Transverse colon (tissue), 4 donors: ENCODE measurements at regions not wholly inside any gene's neighbourhood (a gene's known extent, or its start where the extent isn't known, plus 50 kb on each side); places are given as distances from the start of the nearest gene placed in this dataset.

Experiments used
- DNase-seq: peaks from one replicate; pipeline ENCODE4 v3.0.0-alpha.2; 2019
- H3K27ac ChIP-seq, 4 donors: fragments of 200-600 bp; sonication (generic); 2 replicates each; pipeline ENCODE4 v1.5.1; 2016 to 2018; ENCODE audit warnings: inconsistent platforms in 4 of 4
- H3K27me3 ChIP-seq: fragments of 200-600 bp; sonication (generic); 2 replicates; pipeline ENCODE4 v1.5.1; 2017; ENCODE audit warnings: inconsistent platforms
- H3K36me3 ChIP-seq, 4 donors: fragments of 200-600 bp; sonication (generic); 2 replicates each; pipeline ENCODE4 v1.5.1; 2017 to 2019; ENCODE audit warnings: inconsistent platforms in 4 of 4
- H3K4me1 ChIP-seq, 4 donors: fragments of 200-600 bp; sonication (generic); 2 replicates each; pipeline ENCODE4 v1.5.1; 2017 to 2020; ENCODE audit warnings: inconsistent platforms in 4 of 4
- H3K4me3 ChIP-seq, 4 donors: fragments of 200-600 bp; sonication (generic); 1 replicate in 1 of 4; 2 replicates in 3 of 4; pipeline versions ENCODE4 v1.5.1 to v1.6.1; 2017 to 2019; ENCODE audit warnings: inconsistent platforms in 4 of 4
- H3K9me3 ChIP-seq, 2 donors: fragments of 200-600 bp; sonication (generic); 2 replicates each; pipeline ENCODE4 v1.5.1; 2017 to 2019; ENCODE audit warnings: inconsistent platforms in 2 of 2
- CTCF ChIP-seq, 5 experiments: fragments of 200-600 bp in 3 of 5; fragments of 450-650 bp in 2 of 5; sonication (generic) in 3 of 5; IDR thresholded peaks; 1 replicate in 2 of 5; 2 replicates in 3 of 5; pipeline ENCODE4 v1.5.1; 2016 to 2017; ENCODE audit warnings: antibody characterized with exemption in 5 of 5, inconsistent platforms in 3 of 5, mild to moderate bottlenecking in 2 of 5, moderate library complexity in 1 of 5
- EP300 ChIP-seq: sonication (generic); formaldehyde crosslinking; IDR thresholded peaks from one replicate; pipeline ENCODE4 v1.6.1; 2017; ENCODE audit warnings: antibody characterized with exemption, low read depth
- POLR2A ChIP-seq: fragments of 450-650 bp; IDR thresholded peaks from one replicate; pipeline ENCODE4 v1.6.1; 2016; ENCODE audit warnings: antibody characterized with exemption, mild to moderate bottlenecking, moderate library complexity
- POLR2AphosphoS5 ChIP-seq, 3 donors: sonication (generic); formaldehyde crosslinking; IDR thresholded peaks; one replicate each; pipeline ENCODE4 v1.6.1; 2016; ENCODE audit warnings: antibody characterized with exemption in 3 of 3
- WGBS, 2 donors: methylation state at CpG; one replicate each; pipeline ENCODE4 v1.1.5; 2018; ENCODE audit warnings: low coverage in 1 of 2; 5-methylcytosine and 5-hydroxymethylcytosine counted together
- in situ Hi-C, 4 donors: fragments of 200-750 bp; cut with MboI; loops; one replicate each; pipeline versions ENCODE4 v1.15.0 to v1.15.1; 2017; ENCODE audit warnings: low sequenced_read_pairs in 3 of 4, low pct_ligation_motif_present in 1 of 4, low pct_unique_long_range_greater_than_20kb in 1 of 4
- intact Hi-C: fragments of 100-400 bp; cut with DNase I; formaldehyde crosslinking; loops from one replicate; pipeline ENCODE4 v1.15.1; 2023; ENCODE audit warnings: low total_unique reads

GRCh38 chr2:180705122-180705521 is 275.3 kb upstream of the UBE2E3 start:
- Histone ChIP-seq H3K4me3 (no peak overlapping the region), H3K27ac (no peak overlapping the region), H3K27me3 (no peaks in the 10 kb centered on the region), H3K9me3 (no peaks in the 10 kb centered on the region), H3K4me1 (peaks cover 0 to 13% (median 6%) of the 10 kb centered on the region in 4 donors), H3K36me3 (no peaks in the 10 kb centered on the region)
- intact Hi-C loops (no loop called here), in situ Hi-C loops (no loop called here)
- no peak for DNase-seq
- TF ChIP-seq CTCF (IDR thresholded peaks at IDR 0.05): no peak
- no peak for TF ChIP-seq POLR2A
- no peak for TF ChIP-seq POLR2AphosphoS5 (IDR thresholded peaks at IDR 0.05)
- TF ChIP-seq EP300: no peak

DNA sequence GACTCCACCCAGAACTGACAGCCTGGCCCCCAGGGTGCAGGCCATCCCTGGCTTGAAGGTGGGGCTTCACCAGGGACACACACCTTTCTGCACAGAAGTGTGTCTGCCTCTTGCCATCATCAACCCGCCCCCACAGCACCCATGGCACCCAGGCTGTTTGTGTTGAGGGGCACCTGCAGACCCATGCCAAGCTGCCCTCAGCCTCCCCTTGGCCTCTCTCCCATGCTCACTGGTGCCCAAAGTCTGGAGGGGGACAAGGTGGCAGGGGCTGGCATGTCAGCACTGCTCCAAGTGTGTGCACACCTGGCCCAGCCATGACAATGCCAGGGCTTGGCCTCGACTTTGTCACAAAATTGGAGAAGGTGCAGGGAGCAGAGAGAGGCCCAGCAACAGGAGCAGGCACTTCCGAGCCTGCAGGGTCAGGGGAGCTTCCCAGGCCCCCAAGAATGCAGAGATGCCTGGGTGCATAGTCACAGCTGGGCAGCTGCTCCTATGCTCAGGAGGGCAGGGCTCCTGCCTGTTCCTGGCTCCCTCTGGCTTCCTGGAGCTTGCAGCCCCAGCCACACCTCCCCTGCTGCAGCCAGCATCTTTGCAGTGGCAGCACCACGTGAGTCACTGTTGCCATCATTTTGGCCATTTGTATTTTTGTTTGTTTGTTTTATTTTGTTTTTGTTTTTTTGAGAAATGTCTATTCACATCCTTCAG is 280.6 kb upstream of the UBE2E3 start:
- no peak for DNase-seq
- no peak for TF ChIP-seq EP300
- no peak for TF ChIP-seq POLR2A
- 82 to 83% methylated on average over 3 to 4 of the region's 4 CpGs for WGBS, 2 donors
- in situ Hi-C loops (no loop called here), intact Hi-C loops (no loop called here)
- Histone ChIP-seq H3K4me1 (peaks cover 0 to 6% (median 0%) of the 10 kb centered on the region in 4 donors), H3K27me3 (no peaks in the 10 kb centered on the region), H3K27ac (no peak overlapping the region), H3K36me3 (no peaks in the 10 kb centered on the region), H3K4me3 (no peak overlapping the region), H3K9me3 (no peaks in the 10 kb centered on the region)

DNA sequence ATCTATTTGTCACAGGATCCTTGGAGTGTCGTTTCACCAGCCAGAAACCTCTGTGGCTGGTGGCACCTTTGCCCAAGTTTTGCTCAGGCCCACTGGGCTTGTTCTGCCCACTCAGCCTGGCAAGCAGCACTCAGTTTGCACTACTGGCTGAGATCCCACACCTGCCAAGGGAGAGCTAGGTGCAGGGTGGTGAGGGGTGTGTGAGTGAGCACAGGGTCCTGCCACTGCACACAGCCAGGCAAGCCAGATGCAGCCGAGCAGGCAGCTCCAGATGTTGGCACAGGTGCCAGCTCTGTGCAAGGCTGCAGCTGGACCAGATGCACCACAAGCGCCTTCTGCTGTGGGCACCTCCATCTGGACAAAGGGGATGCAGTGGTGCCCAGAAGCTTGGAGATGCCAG is 281.7 kb upstream of the UBE2E3 start:
- Histone ChIP-seq H3K27me3 (no peaks in the 10 kb centered on the region), H3K4me1 (peaks cover 0 to 8% (median 0%) of the 10 kb centered on the region in 4 donors), H3K27ac (no peak overlapping the region), H3K4me3 (no peak overlapping the region), H3K36me3 (no peaks in the 10 kb centered on the region), H3K9me3 (no peaks in the 10 kb centered on the region)
- DNase-seq: no peak
- WGBS, 2 donors: 59% methylated on average over 3 of the region's 3 CpGs; no CpG with 5 or more reads in 1 of the 2 donors
- no peak for TF ChIP-seq POLR2A
- TF ChIP-seq CTCF (IDR thresholded peaks at IDR 0.05): no peak
- TF ChIP-seq EP300: no peak
- TF ChIP-seq POLR2AphosphoS5 (IDR thresholded peaks at IDR 0.05): no peak
- in situ Hi-C loops (no loop called here), intact Hi-C loops (no loop called here)

GRCh38 chr2:180695586-180696401 is 284.6 kb upstream of the UBE2E3 start:
- 72 to 76% methylated on average over 5 of the region's 5 CpGs for WGBS, 2 donors
- Histone ChIP-seq H3K4me1 (peaks cover 0 to 8% (median 0%) of the 10 kb centered on the region in 4 donors), H3K27me3 (no peaks in the 10 kb centered on the region), H3K4me3 (no peak overlapping the region), H3K27ac (no peak overlapping the region), H3K36me3 (no peaks in the 10 kb centered on the region), H3K9me3 (no peaks in the 10 kb centered on the region)
- intact Hi-C loops: no loop called here
- no peak for DNase-seq
- in situ Hi-C loops: no loop called here
- TF ChIP-seq EP300 (no peak), POLR2AphosphoS5 (IDR thresholded peaks at IDR 0.05) (no peak), POLR2A (no peak), CTCF (IDR thresholded peaks at IDR 0.05) (no peak)
